GM18907 (cell line): ENCODE measurements at regions not wholly inside any gene's neighbourhood (a gene's known extent, or its start where the extent isn't known, plus 50 kb on each side); places are given as distances from the start of the nearest gene placed in this dataset.
A peak's percentile ranks its signal among the peaks of the same experiment; 100 is the strongest.

ENCODE experiments used
- ATAC-seq: cut with Tn5 transposase; IDR thresholded peaks from one replicate; pipeline ENCODE4 v1.9.1; 2021; ENCODE audit warnings: mild to moderate bottlenecking, moderate library complexity; ENCODE audit not compliant: unreplicated experiment

GRCh38 chr11:115961159-115962003 lies 457.2 kb upstream of the CADM1 start:
- no peak for ATAC-seq

- no peak for ATAC-seq
Measured at GRCh38 chr11:115959081-115959486, 454.9 kb upstream of the CADM1 start.

GRCh38 chr11:115958089-115959000 lies 454.1 kb upstream of the CADM1 start:
- no peak for ATAC-seq

- ATAC-seq: no peak
Measured at GRCh38 chr11:115955803-115956202, 451.6 kb upstream of the CADM1 start.

GRCh38 chr11:115950660-115951059 lies 446.4 kb upstream of the CADM1 start:
- no peak for ATAC-seq

- ATAC-seq: no peak
Measured at GRCh38 chr11:115944596-115944995, 440.4 kb upstream of the CADM1 start.

GRCh38 chr11:115942011-115942410 lies 437.8 kb upstream of the CADM1 start:
- ATAC-seq: no peak

- ATAC-seq: no peak
Measured at GRCh38 chr11:115941481-115941993, 437.3 kb upstream of the CADM1 start.

GRCh38 chr11:115941044-115941443 lies 436.8 kb upstream of the CADM1 start:
- ATAC-seq: no peak

GRCh38 chr11:115939731-115940421 lies 435.7 kb upstream of the CADM1 start:
- ATAC-seq: peak; percentile 66

GRCh38 chr11:115939104-115939730 lies 435.0 kb upstream of the CADM1 start:
- no peak for ATAC-seq

GRCh38 chr11:115933564-115933963 lies 429.3 kb upstream of the CADM1 start:
- ATAC-seq: no peak

GRCh38 chr11:115931548-115932083 lies 427.4 kb upstream of the CADM1 start:
- ATAC-seq: no peak

GRCh38 chr11:115930886-115931547 lies 426.8 kb upstream of the CADM1 start:
- ATAC-seq: peak; percentile 50

GRCh38 chr11:115930291-115930690 lies 426.1 kb upstream of the CADM1 start:
- ATAC-seq: no peak

GRCh38 chr11:115929618-115930129 lies 425.5 kb upstream of the CADM1 start:
- peak; percentile 23 for ATAC-seq

GRCh38 chr11:115928811-115929210 lies 424.6 kb upstream of the CADM1 start:
- no peak for ATAC-seq

GRCh38 chr11:115927823-115928329 lies 423.7 kb upstream of the CADM1 start:
- ATAC-seq: peak; percentile 49

- ATAC-seq: no peak
Measured at GRCh38 chr11:115926601-115927000, 422.4 kb upstream of the CADM1 start.
